ENCODE measurements at regions not wholly inside any gene's neighbourhood (a gene's known extent, or its start where the extent isn't known, plus 50 kb on each side); places are given as distances from the start of the nearest gene placed in this dataset.

GRCh38 chr16:64450177-64450576 is 671.7 kb downstream of the CDH11 start:
- H3K4me2 ChIP-seq (ENCODE audit: control insufficient read depth, extremely low read depth, insufficient read depth, low read depth, low read length): no peak overlapping the region
- H3K9me3 ChIP-seq (ENCODE audit: control insufficient read depth, low read depth, low read length): no peaks in the 10 kb centered on the region
- no peaks in the 10 kb centered on the region for H3K79me2 ChIP-seq (ENCODE audit: control insufficient read depth, insufficient read depth, low read length)
- H3K27ac ChIP-seq (ENCODE audit: control insufficient read depth, insufficient read depth, low read length): no peak overlapping the region
- no peak overlapping the region for H3K4me3 ChIP-seq (ENCODE audit: control insufficient read depth in 2 of 3, extremely low read depth in 1 of 3, insufficient read depth in 2 of 3, low read depth in 1 of 3, low read length in 3 of 3)
- DNase-seq (ENCODE audit: low read depth, low spot score) (no peak), FAIRE-seq (no peak)
- H3K36me3 ChIP-seq (ENCODE audit: control insufficient read depth in 2 of 2, extremely low read depth in 1 of 2, insufficient read depth in 2 of 2, low read length in 2 of 2): no peaks in the 10 kb centered on the region
- TF ChIP-seq CTCF (optimal IDR thresholded peaks at IDR 0.05 in 1 of 3, IDR thresholded peaks at IDR 0.05 in 1 of 3, conservative IDR thresholded peaks at IDR 0.05 in 1 of 3; ENCODE audit: extremely low read depth in 1 of 3, insufficient read depth in 2 of 3, low read length in 3 of 3) (no peak), EZH2 (IDR thresholded peaks at IDR 0.05; ENCODE audit: low read length) (no peak)
- dilution Hi-C loops (cut with MboI; ENCODE audit: extremely low pct_ligation_motif_present, low sequenced_read_pairs): no loop called here
- H2AFZ ChIP-seq (ENCODE audit: control insufficient read depth, low read length): no peak overlapping the region
- H3K9ac ChIP-seq (ENCODE audit: control insufficient read depth, extremely low read depth, insufficient read depth, low read length): no peak overlapping the region
- H3K4me1 ChIP-seq (ENCODE audit: control insufficient read depth, extremely low read depth, insufficient read depth, low read length): no peaks in the 10 kb centered on the region
- H3K9me1 ChIP-seq (ENCODE audit: control insufficient read depth, extremely low read depth, insufficient read depth, low read length): no peaks in the 10 kb centered on the region
- H4K20me1 ChIP-seq (ENCODE audit: control insufficient read depth, extremely low read depth, insufficient read depth, low read length): no peaks in the 10 kb centered on the region
- no peaks in the 10 kb centered on the region for H3K27me3 ChIP-seq (ENCODE audit: control insufficient read depth, extremely low read depth, insufficient read depth, low read length)

- FAIRE-seq: no peak
- Histone ChIP-seq H3K9me3 (ENCODE audit: control insufficient read depth, low read depth, low read length) (no peaks in the 10 kb centered on the region), H3K4me2 (ENCODE audit: control insufficient read depth, extremely low read depth, insufficient read depth, low read depth, low read length) (no peak overlapping the region), H4K20me1 (ENCODE audit: control insufficient read depth, extremely low read depth, insufficient read depth, low read length) (no peaks in the 10 kb centered on the region), H3K4me3 (ENCODE audit: control insufficient read depth in 2 of 3, extremely low read depth in 1 of 3, insufficient read depth in 2 of 3, low read depth in 1 of 3, low read length in 3 of 3) (no peak overlapping the region), H3K9ac (ENCODE audit: control insufficient read depth, extremely low read depth, insufficient read depth, low read length) (no peak overlapping the region), H3K36me3 (ENCODE audit: control insufficient read depth in 2 of 2, extremely low read depth in 1 of 2, insufficient read depth in 2 of 2, low read length in 2 of 2) (no peaks in the 10 kb centered on the region), H3K4me1 (ENCODE audit: control insufficient read depth, extremely low read depth, insufficient read depth, low read length) (no peaks in the 10 kb centered on the region), H3K27me3 (ENCODE audit: control insufficient read depth, extremely low read depth, insufficient read depth, low read length) (no peaks in the 10 kb centered on the region), H3K27ac (ENCODE audit: control insufficient read depth, insufficient read depth, low read length) (no peak overlapping the region), H3K9me1 (ENCODE audit: control insufficient read depth, extremely low read depth, insufficient read depth, low read length) (no peaks in the 10 kb centered on the region), H2AFZ (ENCODE audit: control insufficient read depth, low read length) (no peak overlapping the region), H3K79me2 (ENCODE audit: control insufficient read depth, insufficient read depth, low read length) (no peaks in the 10 kb centered on the region)
- DNase-seq (ENCODE audit: low read depth, low spot score): no peak
- dilution Hi-C loops (cut with MboI; ENCODE audit: extremely low pct_ligation_motif_present, low sequenced_read_pairs): no loop called here
- no peak for TF ChIP-seq EZH2 (IDR thresholded peaks at IDR 0.05; ENCODE audit: low read length)
- TF ChIP-seq CTCF (optimal IDR thresholded peaks at IDR 0.05 in 1 of 3, IDR thresholded peaks at IDR 0.05 in 1 of 3, conservative IDR thresholded peaks at IDR 0.05 in 1 of 3; ENCODE audit: extremely low read depth in 1 of 3, insufficient read depth in 2 of 3, low read length in 3 of 3): no peak
These were observed 672.4 kb downstream of the CDH11 start for GRCh38 chr16:64449506-64449905.

All from keratinocyte (primary cell).